ENCODE measurements at regions not wholly inside any gene's neighbourhood (a gene's known extent, or its start where the extent isn't known, plus 50 kb on each side); places are given as distances from the start of the nearest gene placed in this dataset.
"Not testable (repeated sequence)": the region's sequence is repeated elsewhere in the genome, so short reads cannot be mapped to it uniquely, and the experiment has no call there.

- in situ Hi-C loops (cut with HindIII; ENCODE audit: low sequenced_read_pairs): no loop called here
- no peak for TF ChIP-seq CTCF (IDR thresholded peaks at IDR 0.05; ENCODE audit: low read depth, low read length)
- DNase-seq (ENCODE audit: low read depth, low spot score): no peak
These were observed 241.8 kb downstream of the ALG10 start for GRCh38 chr12:34264110-34264509.

GRCh38 chr12:34273703-34274102 is 251.4 kb downstream of the ALG10 start:
- H3K4me3 ChIP-seq (ENCODE audit: low read depth, low read length); DNase-seq (ENCODE audit: low read depth, low spot score); in situ Hi-C loops (cut with HindIII; ENCODE audit: low sequenced_read_pairs): not testable (repeated sequence)

More at GRCh38 chr12:34264110-34264509, 241.8 kb downstream of the ALG10 start:
- H3K4me3 ChIP-seq (ENCODE audit: low read depth, low read length): no peak overlapping the region

- DNase-seq (ENCODE audit: low read depth, low spot score): no peak
- TF ChIP-seq CTCF (IDR thresholded peaks at IDR 0.05; ENCODE audit: low read depth, low read length): no peak
- in situ Hi-C loops (cut with HindIII; ENCODE audit: low sequenced_read_pairs): no loop called here
- H3K4me3 ChIP-seq (ENCODE audit: low read depth, low read length): no peak overlapping the region
These were observed 252.8 kb downstream of the ALG10 start for GRCh38 chr12:34275129-34275528.

- no peak overlapping the region for H3K4me3 ChIP-seq (ENCODE audit: low read depth, low read length)
- no peak for TF ChIP-seq CTCF (IDR thresholded peaks at IDR 0.05; ENCODE audit: low read depth, low read length)
- no peak for DNase-seq (ENCODE audit: low read depth, low spot score)
- in situ Hi-C loops (cut with HindIII; ENCODE audit: low sequenced_read_pairs): no loop called here
These were observed 264.2 kb downstream of the ALG10 start for GRCh38 chr12:34286483-34286882.

GRCh38 chr12:34286934-34287333 is 264.6 kb downstream of the ALG10 start:
- H3K4me3 ChIP-seq (ENCODE audit: low read depth, low read length): no peak overlapping the region
- in situ Hi-C loops (cut with HindIII; ENCODE audit: low sequenced_read_pairs): no loop called here
- DNase-seq (ENCODE audit: low read depth, low spot score): no peak
- no peak for TF ChIP-seq CTCF (IDR thresholded peaks at IDR 0.05; ENCODE audit: low read depth, low read length)

GRCh38 chr12:34287437-34287836 is 265.1 kb downstream of the ALG10 start:
- DNase-seq (ENCODE audit: low read depth, low spot score): no peak
- no peak for TF ChIP-seq CTCF (IDR thresholded peaks at IDR 0.05; ENCODE audit: low read depth, low read length)
- in situ Hi-C loops (cut with HindIII; ENCODE audit: low sequenced_read_pairs): no loop called here
- H3K4me3 ChIP-seq (ENCODE audit: low read depth, low read length): no peak overlapping the region

GRCh38 chr12:34287986-34288962 is 266.0 kb downstream of the ALG10 start:
- in situ Hi-C loops (cut with HindIII; ENCODE audit: low sequenced_read_pairs): no loop called here
- no peak for TF ChIP-seq CTCF (IDR thresholded peaks at IDR 0.05; ENCODE audit: low read depth, low read length)
- DNase-seq (ENCODE audit: low read depth, low spot score): no peak
- no peak overlapping the region for H3K4me3 ChIP-seq (ENCODE audit: low read depth, low read length)

Data from astrocyte of the spinal cord (primary cell).